ENCODE measurements at regions not wholly inside any gene's neighbourhood (a gene's known extent, or its start where the extent isn't known, plus 50 kb on each side); places are given as distances from the start of the nearest gene placed in this dataset.

GRCh38 chr1:221888801-221889200 is 146.9 kb upstream of the DUSP10 start:
- Histone ChIP-seq H3K4me3 (replicated peaks in 1 of 2; ENCODE audit: low read depth in 1 of 2, low read length in 2 of 2) (no peak overlapping the region), H2AFZ (ENCODE audit: low read depth, low read length, poor library complexity, severe bottlenecking) (no peak overlapping the region), H3K4me1 (ENCODE audit: control insufficient read depth in 1 of 2, insufficient read depth in 2 of 2, low read length in 2 of 2) (peaks cover 5 to 14% of the 10 kb centered on the region in 2 experiments; a peak in 3 of 4 replicates), H3K9me3 (ENCODE audit: control insufficient read depth in 1 of 2, insufficient read depth in 1 of 2, low read depth in 1 of 2, low read length in 2 of 2) (no peaks in the 10 kb centered on the region), H3K27me3 (ENCODE audit: insufficient read depth, low read length) (no peaks in the 10 kb centered on the region), H3K79me2 (ENCODE audit: insufficient read depth, low read length) (no peaks in the 10 kb centered on the region), H3K9me2 (ENCODE audit: insufficient read depth) (no peaks in the 10 kb centered on the region), H3K27ac (ENCODE audit: low read depth, low read length) (no peak overlapping the region), H4K20me1 (ENCODE audit: insufficient read depth) (no peaks in the 10 kb centered on the region), H3K36me3 (ENCODE audit: control insufficient read depth in 1 of 2, insufficient read depth in 2 of 2, low read length in 2 of 2) (no peaks in the 10 kb centered on the region), H3K4me2 (ENCODE audit: low read length) (no peak overlapping the region), H3K9ac (ENCODE audit: low read length) (no peak overlapping the region)
- BruUV-seq (replicated peaks) = no TSS peak
- RAD21 ChIA-PET (ENCODE audit: low non-redundant PET in 1 of 2, low total read pairs in 2 of 2, uncharacterized antibody in 2 of 2, unreplicated experiment in 2 of 2) = no interaction called here
- CTCF ChIA-PET = no interaction called here
- POLR2A ChIA-PET = no interaction called here
- no peak for DNase-seq (ENCODE audit: low read depth, low spot score)
- intact Hi-C loops (cut with micrococcal nuclease) = no loop called here
- TF ChIP-seq POLR2AphosphoS5 (IDR thresholded peaks at IDR 0.05; ENCODE audit: low read depth, low read length) = no peak
- no peak for TF ChIP-seq ZFX (IDR thresholded peaks at IDR 0.05)
- TF ChIP-seq MAX (IDR thresholded peaks at IDR 0.05) = no peak
- TF ChIP-seq YY1 (IDR thresholded peaks at IDR 0.05; ENCODE audit: extremely low read depth, insufficient replicate concordance, low read depth, low read length) = no peak
- no peak for TF ChIP-seq ZNF274 (IDR thresholded peaks at IDR 0.05; ENCODE audit: low read depth, low read length)
- no peak for TF ChIP-seq POLR2A (IDR thresholded peaks at IDR 0.05; ENCODE audit: borderline replicate concordance, extremely low read depth, insufficient read depth, insufficient read length)
- no peak for TF ChIP-seq RAD21 (IDR thresholded peaks at IDR 0.05; ENCODE audit: low read depth)
- TF ChIP-seq SP1 (IDR thresholded peaks at IDR 0.05; ENCODE audit: low read depth) = no peak
- no peak for TF ChIP-seq SIN3A (IDR thresholded peaks at IDR 0.05; ENCODE audit: low read depth)
- TF ChIP-seq CBX3 (IDR thresholded peaks at IDR 0.05; ENCODE audit: low read depth) = no peak
- no peak for TF ChIP-seq EZH2phosphoT487 (IDR thresholded peaks at IDR 0.05; ENCODE audit: borderline replicate concordance)
- no peak for TF ChIP-seq FOSL1 (IDR thresholded peaks at IDR 0.05; ENCODE audit: low read depth)
- ATAC-seq = no peak

- Histone ChIP-seq H4K20me1 (ENCODE audit: insufficient read depth) (no peaks in the 10 kb centered on the region), H3K9me3 (ENCODE audit: control insufficient read depth in 1 of 2, insufficient read depth in 1 of 2, low read depth in 1 of 2, low read length in 2 of 2) (no peaks in the 10 kb centered on the region), H3K4me3 (replicated peaks in 1 of 2; ENCODE audit: low read depth in 1 of 2, low read length in 2 of 2) (no peak overlapping the region), H3K79me2 (ENCODE audit: insufficient read depth, low read length) (no peaks in the 10 kb centered on the region), H3K4me2 (ENCODE audit: low read length) (no peak overlapping the region), H3K36me3 (ENCODE audit: control insufficient read depth in 1 of 2, insufficient read depth in 2 of 2, low read length in 2 of 2) (no peaks in the 10 kb centered on the region), H2AFZ (ENCODE audit: low read depth, low read length, poor library complexity, severe bottlenecking) (no peak overlapping the region), H3K4me1 (ENCODE audit: control insufficient read depth in 1 of 2, insufficient read depth in 2 of 2, low read length in 2 of 2) (peaks cover 5 to 14% of the 10 kb centered on the region in 2 experiments; a peak in 3 of 4 replicates), H3K9me2 (ENCODE audit: insufficient read depth) (no peaks in the 10 kb centered on the region), H3K27me3 (ENCODE audit: insufficient read depth, low read length) (no peaks in the 10 kb centered on the region), H3K9ac (ENCODE audit: low read length) (no peak overlapping the region), H3K27ac (ENCODE audit: low read depth, low read length) (no peak overlapping the region)
- intact Hi-C loops (cut with micrococcal nuclease) = no loop called here
- ATAC-seq (no peak), DNase-seq (ENCODE audit: low read depth, low spot score) (no peak)
- ChIA-PET POLR2A (no interaction called here), CTCF (no interaction called here), RAD21 (ENCODE audit: low non-redundant PET in 1 of 2, low total read pairs in 2 of 2, uncharacterized antibody in 2 of 2, unreplicated experiment in 2 of 2) (no interaction called here)
- BruUV-seq (replicated peaks) = no TSS peak
- no peak for TF ChIP-seq EZH2phosphoT487 (IDR thresholded peaks at IDR 0.05; ENCODE audit: borderline replicate concordance)
- no peak for TF ChIP-seq JUND (IDR thresholded peaks at IDR 0.05)
- no peak for TF ChIP-seq SIN3A (IDR thresholded peaks at IDR 0.05; ENCODE audit: low read depth)
- TF ChIP-seq SRF (IDR thresholded peaks at IDR 0.05; ENCODE audit: low read depth) = no peak
- TF ChIP-seq ZFX (IDR thresholded peaks at IDR 0.05) = no peak
- TF ChIP-seq YY1 (IDR thresholded peaks at IDR 0.05; ENCODE audit: extremely low read depth, insufficient replicate concordance, low read depth, low read length) = no peak
- no peak for TF ChIP-seq CBX3 (IDR thresholded peaks at IDR 0.05; ENCODE audit: low read depth)
Measured at GRCh38 chr1:221888218-221888617, 146.3 kb upstream of the DUSP10 start.

All from HCT116 (cell line).